Endodermal cell (in vitro differentiated cells): ENCODE measurements at regions not wholly inside any gene's neighbourhood (a gene's known extent, or its start where the extent isn't known, plus 50 kb on each side); places are given as distances from the start of the nearest gene placed in this dataset.

Source experiments
- DNase-seq: peaks from one replicate; pipeline ENCODE4 v3.0.0-alpha.2; 2017
- H3K27ac ChIP-seq: 2 replicates; pipeline ENCODE4 v1.5.1; 2013; ENCODE audit warnings: mild to moderate bottlenecking, low read depth, low read length, moderate library complexity
- H3K27me3 ChIP-seq: 2 replicates; pipeline ENCODE4 v1.6.1; 2013; ENCODE audit warnings: mild to moderate bottlenecking, low read length, moderate library complexity; ENCODE audit not compliant: insufficient read depth, control insufficient read depth, poor library complexity, severe bottlenecking
- H3K36me3 ChIP-seq: 2 replicates; pipeline ENCODE4 v1.7.0; 2013; ENCODE audit warnings: mild to moderate bottlenecking, low read length, moderate library complexity; ENCODE audit not compliant: control insufficient read depth, insufficient read depth
- H3K4me1 ChIP-seq: one replicate; pipeline ENCODE4 v1.7.0; 2013; ENCODE audit warnings: low read length; ENCODE audit not compliant: control insufficient read depth, insufficient read depth
- H3K4me3 ChIP-seq: 2 replicates; pipeline ENCODE4 v1.5.1; 2013; ENCODE audit warnings: mild to moderate bottlenecking, low read length, moderate library complexity
- H3K9ac ChIP-seq: 2 replicates; pipeline ENCODE4 v1.6.1; 2013; ENCODE audit warnings: mild to moderate bottlenecking, low read length, moderate library complexity; ENCODE audit not compliant: poor library complexity, severe bottlenecking; ENCODE audit errors: extremely low read depth
- H3K9me3 ChIP-seq: 2 replicates; pipeline ENCODE4 v1.6.1; 2013; ENCODE audit warnings: mild to moderate bottlenecking, low read length, moderate library complexity; ENCODE audit not compliant: control insufficient read depth
- H3K27ac Mint-ChIP-seq: 2 replicates; pipeline ENCODE4 v1.8.0; 2020; ENCODE audit warnings: mixed read lengths
- H3K27me3 Mint-ChIP-seq: 2 replicates; pipeline ENCODE4 v1.8.0; 2021; ENCODE audit warnings: mild to moderate bottlenecking, mixed read lengths; ENCODE audit not compliant: insufficient read depth
- H3K36me3 Mint-ChIP-seq: 2 replicates; pipeline ENCODE4 v1.8.0; 2020; ENCODE audit warnings: low read depth, mixed read lengths
- H3K4me1 Mint-ChIP-seq: 2 replicates; pipeline ENCODE4 v1.8.0; 2020; ENCODE audit warnings: mixed read lengths
- H3K4me3 Mint-ChIP-seq: 2 replicates; pipeline ENCODE4 v1.8.0; 2020; ENCODE audit warnings: mild to moderate bottlenecking, moderate library complexity, mixed read lengths
- H3K9me3 Mint-ChIP-seq: 2 replicates; pipeline ENCODE4 v1.8.0; 2020; ENCODE audit warnings: mild to moderate bottlenecking, mixed read lengths
- WGBS, 2 experiments: methylation state at CpG; one replicate each; pipeline versions ENCODE4 v1.1.5 to v1.1.7; 2013; ENCODE audit warnings: missing lambda C conversion rate in 2 of 2, mixed read lengths in 1 of 2; ENCODE audit not compliant: insufficient coverage in 1 of 2, insufficient read length in 1 of 2; 5-methylcytosine and 5-hydroxymethylcytosine counted together
- TF ChIP-seq, protein P1 (sequence below): fragments of 200-600 bp; sonication (generic); conservative IDR thresholded peaks from 2 replicates; pipeline ENCODE4 v1.5.0; 2021; ENCODE audit warnings: antibody characterized with exemption, mild to moderate bottlenecking

DNA sequence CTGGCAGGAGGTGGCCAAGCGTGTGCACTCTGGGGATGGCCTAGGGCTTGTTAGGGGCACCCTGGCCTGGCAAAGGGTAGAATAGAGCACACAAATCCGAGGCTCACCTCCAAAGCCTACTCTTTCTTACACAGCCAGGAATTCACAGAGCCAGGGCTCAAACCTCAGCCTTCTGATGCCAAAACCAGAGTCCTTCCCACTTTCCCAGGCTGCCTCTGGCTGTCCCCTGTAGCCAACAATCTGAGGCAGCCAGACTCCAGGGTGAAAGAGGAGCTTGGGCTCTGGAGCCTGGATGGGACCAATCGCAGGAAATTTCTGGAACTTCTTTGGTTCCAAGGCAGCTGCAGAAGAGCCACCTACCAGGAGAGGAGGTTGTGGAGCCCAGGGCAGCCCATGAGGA lies 127.9 kb downstream of the COPRS start:
- Histone ChIP-seq H3K4me3 (no peak overlapping the region), H3K9me3 (no peaks in the 10 kb centered on the region), H3K36me3 (no peaks in the 10 kb centered on the region), H3K4me1 (peaks cover 5% of the 10 kb centered on the region), H3K9ac (no peak overlapping the region), H3K27ac (no peak overlapping the region), H3K27me3 (no peaks in the 10 kb centered on the region)
- Mint-ChIP-seq H3K36me3 (no peaks in the 10 kb centered on the region), H3K9me3 (no peaks in the 10 kb centered on the region), H3K4me1 (peaks cover 11% of the 10 kb centered on the region), H3K27me3 (no peaks in the 10 kb centered on the region), H3K4me3 (no peak overlapping the region), H3K27ac (no peak overlapping the region)
- TF ChIP-seq, protein P1, sequence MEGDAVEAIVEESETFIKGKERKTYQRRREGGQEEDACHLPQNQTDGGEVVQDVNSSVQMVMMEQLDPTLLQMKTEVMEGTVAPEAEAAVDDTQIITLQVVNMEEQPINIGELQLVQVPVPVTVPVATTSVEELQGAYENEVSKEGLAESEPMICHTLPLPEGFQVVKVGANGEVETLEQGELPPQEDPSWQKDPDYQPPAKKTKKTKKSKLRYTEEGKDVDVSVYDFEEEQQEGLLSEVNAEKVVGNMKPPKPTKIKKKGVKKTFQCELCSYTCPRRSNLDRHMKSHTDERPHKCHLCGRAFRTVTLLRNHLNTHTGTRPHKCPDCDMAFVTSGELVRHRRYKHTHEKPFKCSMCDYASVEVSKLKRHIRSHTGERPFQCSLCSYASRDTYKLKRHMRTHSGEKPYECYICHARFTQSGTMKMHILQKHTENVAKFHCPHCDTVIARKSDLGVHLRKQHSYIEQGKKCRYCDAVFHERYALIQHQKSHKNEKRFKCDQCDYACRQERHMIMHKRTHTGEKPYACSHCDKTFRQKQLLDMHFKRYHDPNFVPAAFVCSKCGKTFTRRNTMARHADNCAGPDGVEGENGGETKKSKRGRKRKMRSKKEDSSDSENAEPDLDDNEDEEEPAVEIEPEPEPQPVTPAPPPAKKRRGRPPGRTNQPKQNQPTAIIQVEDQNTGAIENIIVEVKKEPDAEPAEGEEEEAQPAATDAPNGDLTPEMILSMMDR = no peak
- no peak for DNase-seq
- 80 to 90% methylated on average over 2 to 3 of the region's 3 CpGs for WGBS, 2 experiments

DNA sequence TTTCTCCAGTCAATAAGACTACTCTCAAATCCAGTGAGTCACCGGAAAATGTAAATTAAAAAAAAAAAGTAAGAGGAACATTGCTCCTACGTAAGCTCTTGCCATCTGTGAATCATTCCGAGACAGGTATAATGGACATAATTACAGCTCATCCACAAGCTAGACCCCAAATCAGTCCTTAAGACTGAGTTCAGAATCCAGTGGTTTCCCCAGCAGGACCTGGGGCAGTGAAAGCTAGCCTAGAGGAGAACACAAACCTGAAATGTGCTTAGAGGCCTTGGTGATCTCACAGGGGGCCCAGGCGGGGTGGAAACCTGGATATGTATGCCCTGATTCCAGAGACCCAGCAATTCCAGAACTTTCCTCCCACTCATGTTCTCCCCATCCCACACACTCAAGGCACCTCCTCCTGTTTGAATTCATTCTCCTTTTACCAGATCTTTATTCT lies 132.0 kb downstream of the COPRS start:
- WGBS, 2 experiments = 90 to 100% methylated on average over 1 to 4 of the region's 4 CpGs
- Mint-ChIP-seq H3K9me3 (no peaks in the 10 kb centered on the region), H3K4me1 (no peaks in the 10 kb centered on the region), H3K27ac (no peak overlapping the region), H3K36me3 (no peaks in the 10 kb centered on the region), H3K27me3 (peaks cover 6% of the 10 kb centered on the region), H3K4me3 (no peak overlapping the region)
- DNase-seq = no peak
- TF ChIP-seq, protein P1 = no peak
- no peak overlapping the region for H3K9ac ChIP-seq
- H3K27me3 ChIP-seq = no peaks in the 10 kb centered on the region
- no peaks in the 10 kb centered on the region for H3K4me1 ChIP-seq
- no peaks in the 10 kb centered on the region for H3K9me3 ChIP-seq
- no peak overlapping the region for H3K27ac ChIP-seq
- H3K4me3 ChIP-seq = no peak overlapping the region
- H3K36me3 ChIP-seq = no peaks in the 10 kb centered on the region

DNA sequence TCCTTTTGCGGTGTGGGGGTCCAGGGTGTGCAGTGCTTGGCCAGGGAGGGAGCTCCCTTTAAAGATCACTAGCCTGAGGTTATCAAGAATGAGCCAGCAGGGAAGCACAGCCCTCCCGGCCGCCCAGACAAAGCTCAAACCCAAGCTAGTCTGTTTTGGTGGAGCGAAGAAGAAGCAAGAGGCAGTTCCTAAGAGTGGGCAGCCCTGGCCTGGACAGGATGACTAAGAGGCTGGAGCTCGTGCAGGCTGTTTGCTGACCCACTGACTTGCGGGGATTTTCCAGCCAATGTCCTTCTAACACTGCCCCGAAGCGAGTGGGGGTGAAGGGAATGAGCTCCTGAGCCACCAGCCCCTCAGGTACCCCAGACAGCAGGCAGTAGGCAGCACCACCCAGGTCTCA lies 134.4 kb downstream of the COPRS start:
- DNase-seq = no peak
- Mint-ChIP-seq H3K9me3 (no peaks in the 10 kb centered on the region), H3K4me1 (no peaks in the 10 kb centered on the region), H3K27ac (no peak overlapping the region), H3K27me3 (peaks cover 6% of the 10 kb centered on the region), H3K36me3 (no peaks in the 10 kb centered on the region), H3K4me3 (no peak overlapping the region)
- H3K4me3 ChIP-seq = no peak overlapping the region
- no peaks in the 10 kb centered on the region for H3K36me3 ChIP-seq
- WGBS, 2 experiments = 87 to 89% methylated on average over 6 to 8 of the region's 8 CpGs
- no peaks in the 10 kb centered on the region for H3K27me3 ChIP-seq
- H3K4me1 ChIP-seq = no peaks in the 10 kb centered on the region
- TF ChIP-seq, protein P1 = no peak
- H3K9ac ChIP-seq = no peak overlapping the region
- H3K9me3 ChIP-seq = no peaks in the 10 kb centered on the region
- H3K27ac ChIP-seq = no peak overlapping the region
